RWPE2 (cell line): ENCODE measurements at regions not wholly inside any gene's neighbourhood (a gene's known extent, or its start where the extent isn't known, plus 50 kb on each side); places are given as distances from the start of the nearest gene placed in this dataset.

Experiments used
- ATAC-seq: fragments of 200-7000 bp; cut with Tn5 transposase; 3 replicates; pipeline ENCODE4 v1.9.1; 2021; ENCODE audit warnings: low read depth
- DNase-seq: peaks from one replicate; pipeline ENCODE4 v3.0.0-alpha.2; 2020; ENCODE audit warnings: low spot score
- H3K27ac ChIP-seq: fragments of 450-650 bp; 2 replicates; pipeline ENCODE4 v1.5.1; 2017; ENCODE audit warnings: mild to moderate bottlenecking; ENCODE audit not compliant: poor library complexity, severe bottlenecking
- H3K27me3 ChIP-seq: fragments of 250-450 bp; sonication (Bioruptor Pico); 2 replicates; pipeline ENCODE4 v1.5.1; 2021; ENCODE audit warnings: mild to moderate bottlenecking, moderate library complexity; ENCODE audit not compliant: insufficient read depth, poor library complexity, severe bottlenecking
- H3K36me3 ChIP-seq: fragments of 250-450 bp; sonication (Bioruptor Pico); 2 replicates; pipeline ENCODE4 v1.5.1; 2020; ENCODE audit warnings: low read depth, mild to moderate bottlenecking, moderate library complexity
- H3K4me1 ChIP-seq: fragments of 250-450 bp; sonication (Bioruptor Pico); 2 replicates; pipeline ENCODE4 v1.5.1; 2021; ENCODE audit warnings: mild to moderate bottlenecking, moderate library complexity; ENCODE audit not compliant: insufficient read depth, poor library complexity, severe bottlenecking
- H3K4me3 ChIP-seq: fragments of 250-450 bp; sonication (Bioruptor Pico); 2 replicates; pipeline ENCODE4 v1.5.1; 2021; ENCODE audit warnings: mild to moderate bottlenecking, moderate library complexity; ENCODE audit not compliant: severe bottlenecking
- H3K9me3 ChIP-seq: fragments of 250-450 bp; sonication (Bioruptor Pico); 2 replicates; pipeline ENCODE4 v1.5.1; 2021; ENCODE audit warnings: mild to moderate bottlenecking, moderate library complexity; ENCODE audit not compliant: severe bottlenecking
- CTCF ChIP-seq: fragments of 450-650 bp; IDR thresholded peaks from one replicate; pipeline ENCODE4 v1.5.1; 2017; ENCODE audit warnings: mild to moderate bottlenecking, moderate library complexity; ENCODE audit not compliant: poor library complexity, severe bottlenecking

GRCh38 chr1:14049965-14050364, 350.0 kb downstream of the PRDM2 start:
- H3K4me1 ChIP-seq, result peaks cover 8% of the 10 kb centered on the region
- DNase-seq, result no peak
- H3K27ac ChIP-seq, result no peak overlapping the region
- H3K4me3 ChIP-seq, result no peak overlapping the region
- no peaks in the 10 kb centered on the region for H3K27me3 ChIP-seq
- H3K9me3 ChIP-seq, result no peaks in the 10 kb centered on the region
- TF ChIP-seq CTCF, result no peak
- ATAC-seq, result no peak
- H3K36me3 ChIP-seq, result no peaks in the 10 kb centered on the region

GRCh38 chr1:14055442-14056223, 355.6 kb downstream of the PRDM2 start:
- H3K9me3 ChIP-seq, result no peaks in the 10 kb centered on the region
- H3K36me3 ChIP-seq, result no peaks in the 10 kb centered on the region
- no peak overlapping the region for H3K4me3 ChIP-seq
- TF ChIP-seq CTCF, result no peak
- ATAC-seq (peak; percentile 97), DNase-seq (no peak)
- peak overlapping the region; percentile 85 for H3K27ac ChIP-seq
- no peaks in the 10 kb centered on the region for H3K27me3 ChIP-seq
- H3K4me1 ChIP-seq, result peaks cover 24% of the 10 kb centered on the region

GRCh38 chr1:14057640-14058039, 357.7 kb downstream of the PRDM2 start:
- no peak for TF ChIP-seq CTCF
- no peak overlapping the region for H3K27ac ChIP-seq

GRCh38 chr1:14061204-14061603, 361.2 kb downstream of the PRDM2 start:
- ATAC-seq (no peak), DNase-seq (no peak)
- H3K27ac ChIP-seq, result no peak overlapping the region
- no peak for TF ChIP-seq CTCF
- no peak overlapping the region for H3K4me3 ChIP-seq
- H3K36me3 ChIP-seq, result no peaks in the 10 kb centered on the region
- H3K4me1 ChIP-seq, result peaks cover 8% of the 10 kb centered on the region
- H3K9me3 ChIP-seq, result no peaks in the 10 kb centered on the region
- H3K27me3 ChIP-seq, result no peaks in the 10 kb centered on the region

More at GRCh38 chr1:14057640-14058039, 357.7 kb downstream of the PRDM2 start:
- DNase-seq (no peak), ATAC-seq (no peak)
- no peaks in the 10 kb centered on the region for H3K27me3 ChIP-seq
- peaks cover 24% of the 10 kb centered on the region for H3K4me1 ChIP-seq
- H3K4me3 ChIP-seq, result no peak overlapping the region
- no peaks in the 10 kb centered on the region for H3K36me3 ChIP-seq
- H3K9me3 ChIP-seq, result no peaks in the 10 kb centered on the region

- Histone ChIP-seq H3K4me1 (peaks cover 5% of the 10 kb centered on the region), H3K27ac (no peak overlapping the region), H3K36me3 (no peaks in the 10 kb centered on the region), H3K9me3 (no peaks in the 10 kb centered on the region), H3K27me3 (no peaks in the 10 kb centered on the region), H3K4me3 (no peak overlapping the region)
- ATAC-seq (no peak), DNase-seq (no peak)
- TF ChIP-seq CTCF, result no peak
Measured at GRCh38 chr1:14061722-14062121, 361.7 kb downstream of the PRDM2 start.
